H9 (cell line): ENCODE measurements at regions not wholly inside any gene's neighbourhood (a gene's known extent, or its start where the extent isn't known, plus 50 kb on each side); places are given as distances from the start of the nearest gene placed in this dataset.

Source experiments
- DNase-seq: peaks from one replicate; pipeline ENCODE4 v3.0.0-alpha.2; 2017
- H2AFZ ChIP-seq: one replicate; pipeline ENCODE4 v1.6.1; 2013; ENCODE audit warnings: mild to moderate bottlenecking, low read length, control low read depth, moderate library complexity
- H2AK5ac ChIP-seq: 2 replicates; pipeline ENCODE4 v1.6.1; 2013; ENCODE audit warnings: low read length, control low read depth, mixed read lengths; ENCODE audit not compliant: insufficient read length
- H2BK120ac ChIP-seq: one replicate; pipeline ENCODE4 v1.6.1; 2013; ENCODE audit warnings: low read depth, mild to moderate bottlenecking, low read length, control low read depth, inconsistent platforms; ENCODE audit not compliant: poor library complexity, severe bottlenecking
- H2BK12ac ChIP-seq: 2 replicates; pipeline ENCODE4 v1.6.1; 2013; ENCODE audit warnings: low read length, control low read depth, mixed read lengths, low read depth; ENCODE audit not compliant: insufficient read length
- H2BK15ac ChIP-seq: 2 replicates; pipeline ENCODE4 v1.6.1; 2013; ENCODE audit warnings: low read depth, low read length, control low read depth
- H2BK20ac ChIP-seq: one replicate; pipeline ENCODE4 v1.6.1; 2013; ENCODE audit warnings: low read depth, mild to moderate bottlenecking, low read length, control low read depth, inconsistent platforms; ENCODE audit not compliant: poor library complexity, severe bottlenecking
- H2BK5ac ChIP-seq: 2 replicates; pipeline ENCODE4 v1.6.1; 2013; ENCODE audit warnings: low read length, control low read depth, mixed read lengths; ENCODE audit not compliant: insufficient read length
- H3K14ac ChIP-seq: 2 replicates; pipeline ENCODE4 v1.6.1; 2013; ENCODE audit warnings: low read length, control low read depth; ENCODE audit not compliant: insufficient read depth
- H3K18ac ChIP-seq: 2 replicates; pipeline ENCODE4 v1.6.1; 2013; ENCODE audit warnings: low read depth, mild to moderate bottlenecking, mixed read lengths, low read length, control low read depth; ENCODE audit not compliant: insufficient read length
- H3K23ac ChIP-seq: 2 replicates; pipeline ENCODE4 v1.6.1; 2013; ENCODE audit warnings: low read length, control low read depth, mixed read lengths, low read depth; ENCODE audit not compliant: insufficient read length
- H3K23me2 ChIP-seq: 2 replicates; pipeline ENCODE4 v1.6.1; 2013; ENCODE audit warnings: low read depth, mild to moderate bottlenecking, mixed read lengths, low read length, control low read depth; ENCODE audit not compliant: insufficient read length, poor library complexity, severe bottlenecking
- H3K27ac ChIP-seq: 2 replicates; pipeline ENCODE4 v1.5.1; 2013; ENCODE audit warnings: low read length, control low read depth, mixed read lengths, low read depth; ENCODE audit not compliant: insufficient read length
- H3K27me3 ChIP-seq: 2 replicates; pipeline ENCODE4 v1.6.1; 2013; ENCODE audit warnings: low read length, control low read depth, inconsistent platforms; ENCODE audit not compliant: insufficient read depth
- H3K4ac ChIP-seq: 2 replicates; pipeline ENCODE4 v1.6.1; 2013; ENCODE audit warnings: low read depth, mild to moderate bottlenecking, control low read depth, inconsistent platforms, low read length, moderate library complexity
- H3K4me1 ChIP-seq: 2 replicates; pipeline ENCODE4 v1.6.1; 2013; ENCODE audit warnings: low read length, control low read depth, inconsistent platforms; ENCODE audit not compliant: insufficient read depth
- H3K4me2 ChIP-seq: 2 replicates; pipeline ENCODE4 v1.6.1; 2013; ENCODE audit warnings: low read length, control low read depth, mixed read lengths; ENCODE audit not compliant: insufficient read length, insufficient read depth
- H3K56ac ChIP-seq: 2 replicates; pipeline ENCODE4 v1.6.1; 2013; ENCODE audit warnings: low read depth, mild to moderate bottlenecking, mixed read lengths, low read length, control low read depth; ENCODE audit not compliant: insufficient read length
- H3K79me1 ChIP-seq: 2 replicates; pipeline ENCODE4 v1.6.1; 2013; ENCODE audit warnings: low read depth, mild to moderate bottlenecking, moderate library complexity, low read length, control low read depth, inconsistent platforms; ENCODE audit not compliant: insufficient read depth, poor library complexity, severe bottlenecking
- H3K79me2 ChIP-seq: 2 replicates; pipeline ENCODE4 v1.6.1; 2013; ENCODE audit warnings: low read length, control low read depth, inconsistent platforms; ENCODE audit not compliant: insufficient read depth
- H3K9ac ChIP-seq: 2 replicates; pipeline ENCODE4 v1.6.1; 2013; ENCODE audit warnings: low read length, control low read depth, mixed read lengths; ENCODE audit not compliant: insufficient read length; ENCODE audit errors: extremely low read depth
- H3K9me3 ChIP-seq: one replicate; pipeline ENCODE4 v1.6.1; 2013; ENCODE audit warnings: low read depth, low read length, inconsistent platforms; ENCODE audit not compliant: control insufficient read depth
- H3T11ph ChIP-seq: one replicate; pipeline ENCODE4 v1.6.1; 2013; ENCODE audit warnings: mild to moderate bottlenecking, low read length, control low read depth, inconsistent platforms
- H4K20me1 ChIP-seq: one replicate; pipeline ENCODE4 v1.6.1; 2013; ENCODE audit not compliant: control insufficient read depth, insufficient read length, insufficient read depth
- H4K5ac ChIP-seq: 2 replicates; pipeline ENCODE4 v1.6.1; 2013; ENCODE audit warnings: low read depth, mild to moderate bottlenecking, mixed read lengths, low read length, control low read depth; ENCODE audit not compliant: insufficient read length
- H4K8ac ChIP-seq: replicated peaks from 2 replicates; pipeline ENCODE4 v1.6.1; 2013; ENCODE audit warnings: low read length, control low read depth, mixed read lengths, low read depth; ENCODE audit not compliant: insufficient read length
- H4K91ac ChIP-seq: 2 replicates; pipeline ENCODE4 v1.6.1; 2013; ENCODE audit warnings: low read depth, mild to moderate bottlenecking, moderate library complexity, mixed read lengths, low read length, control low read depth; ENCODE audit not compliant: insufficient read length
- H3K27ac Mint-ChIP-seq, 3 experiments: 2 replicates in 2 of 3; 3 replicates in 1 of 3; pipeline ENCODE4 v1.8.0; 2020 to 2021; ENCODE audit warnings: mixed read lengths in 3 of 3, mild to moderate bottlenecking in 1 of 3, moderate library complexity in 1 of 3
- H3K27me3 Mint-ChIP-seq: 2 replicates; pipeline ENCODE4 v1.8.0; 2021; ENCODE audit warnings: low read depth, mild to moderate bottlenecking, moderate library complexity, mixed read lengths
- H3K36me3 Mint-ChIP-seq, 3 experiments: 2 replicates in 2 of 3; 3 replicates in 1 of 3; pipeline ENCODE4 v1.8.0; 2020 to 2021; ENCODE audit warnings: low read depth in 3 of 3, mixed read lengths in 3 of 3; ENCODE audit not compliant: insufficient read depth in 1 of 3
- H3K4me1 Mint-ChIP-seq, 2 experiments: 2 replicates each; pipeline ENCODE4 v1.8.0; 2020; ENCODE audit warnings: mixed read lengths in 2 of 2
- H3K4me3 Mint-ChIP-seq, 2 experiments: 2 replicates in 1 of 2; 3 replicates in 1 of 2; pipeline ENCODE4 v1.8.0; 2020 to 2021; ENCODE audit warnings: mild to moderate bottlenecking in 2 of 2, mixed read lengths in 2 of 2, moderate library complexity in 1 of 2
- H3K9me3 Mint-ChIP-seq, 2 experiments: 2 replicates in 1 of 2; 3 replicates in 1 of 2; pipeline ENCODE4 v1.8.0; 2020; ENCODE audit warnings: mild to moderate bottlenecking in 2 of 2, mixed read lengths in 2 of 2, moderate library complexity in 1 of 2
- CTCF ChIP-seq: fragments of 200-600 bp; sonication (generic); conservative IDR thresholded peaks from 3 replicates; pipeline ENCODE4 v1.8.0; 2021; ENCODE audit warnings: antibody characterized with exemption, mild to moderate bottlenecking
- WGBS: extraction: QIAGEN DNeasy Blood & Tissue Kit; methylation state at CpG from one replicate; pipeline ENCODE4 v1.1.7; 2013; ENCODE audit warnings: missing lambda C conversion rate, low lambda C conversion rate, mixed read lengths; ENCODE audit not compliant: insufficient read length; ENCODE audit errors: extremely low coverage; 5-methylcytosine and 5-hydroxymethylcytosine counted together

- Mint-ChIP-seq H3K36me3 (peaks cover 2 to 5% (median 4%) of the 10 kb centered on the region in 3 experiments; a peak in 5 of 7 replicates), H3K27me3 (no peaks in the 10 kb centered on the region; the same call in 1 of the 2 replicates), H3K4me1 (peaks cover 18 to 23% of the 10 kb centered on the region in 2 experiments), H3K9me3 (peaks cover 3 to 4% of the 10 kb centered on the region in 2 experiments; a peak in 1 of 5 replicates), H3K27ac (peak overlapping the region in 1 of 3 experiments; percentile 63; a peak in 1 of 7 replicates), H3K4me3 (peak overlapping the region in 1 of 2 experiments; percentile 53; a peak in 2 of 5 replicates)
- no peak for DNase-seq
- Histone ChIP-seq H2AFZ (no peak overlapping the region), H2BK12ac (no peak overlapping the region), H2BK120ac (no peak overlapping the region), H3K9me3 (no peaks in the 10 kb centered on the region), H4K20me1 (no peaks in the 10 kb centered on the region), H3K23me2 (no peaks in the 10 kb centered on the region), H3K14ac (no peak overlapping the region), H3K4me2 (no peak overlapping the region), H4K8ac (no peak overlapping the region), H3T11ph (no peak overlapping the region), H3K56ac (no peak overlapping the region), H2BK15ac (no peak overlapping the region), H2AK5ac (no peak overlapping the region), H3K18ac (no peak overlapping the region), H3K27me3 (no peaks in the 10 kb centered on the region), H4K91ac (no peak overlapping the region), H3K4me1 (peaks cover 3% of the 10 kb centered on the region; the same call in 1 of the 2 replicates), H3K4ac (no peak overlapping the region), H3K23ac (no peak overlapping the region), H3K27ac (no peak overlapping the region), H4K5ac (no peak overlapping the region), H3K79me1 (no peaks in the 10 kb centered on the region), H2BK20ac (no peak overlapping the region), H3K79me2 (no peaks in the 10 kb centered on the region), H2BK5ac (no peak overlapping the region), H3K9ac (no peak overlapping the region)
- WGBS: no CpG with 5 or more reads among the region's 8 CpGs
- TF ChIP-seq CTCF: no peak
These were observed 137.1 kb upstream of the NDUFV2 start for GRCh38 chr18:8965398-8965797.
